HL-60 (cell line): ENCODE measurements at regions not wholly inside any gene's neighbourhood (a gene's known extent, or its start where the extent isn't known, plus 50 kb on each side); places are given as distances from the start of the nearest gene placed in this dataset.
A peak's percentile ranks its signal among the peaks of the same experiment; 100 is the strongest.

Source experiments
- DNase-seq, 2 experiments: peaks; one replicate each; pipeline ENCODE4 v3.0.0-alpha.2; 2010 to 2020; ENCODE audit warnings: low read depth in 1 of 2, low spot score in 1 of 2
- H3K27ac ChIP-seq: fragments of 250-450 bp; sonication (Bioruptor Pico); replicated peaks from 2 replicates; pipeline ENCODE4 v1.5.1; 2020; ENCODE audit warnings: mild to moderate bottlenecking, moderate library complexity
- H3K27me3 ChIP-seq: fragments of 250-450 bp; sonication (Bioruptor Pico); 2 replicates; pipeline ENCODE4 v1.5.1; 2021; ENCODE audit warnings: mild to moderate bottlenecking, moderate library complexity; ENCODE audit not compliant: insufficient read depth, poor library complexity, severe bottlenecking
- H3K4me3 ChIP-seq: replicated peaks from 2 replicates; pipeline ENCODE4 v1.5.1; 2011; ENCODE audit warnings: mild to moderate bottlenecking, control low read depth, low read length; ENCODE audit not compliant: insufficient read depth
- GABPA ChIP-seq: IDR thresholded peaks from 2 replicates; pipeline ENCODE4 v1.6.1; 2012; ENCODE audit warnings: low read depth
- POLR2AphosphoS5 ChIP-seq: IDR thresholded peaks from 2 replicates; pipeline ENCODE4 v1.6.1; 2012; ENCODE audit warnings: low read depth
- SPI1 ChIP-seq: IDR thresholded peaks from 2 replicates; pipeline ENCODE4 v1.6.1; 2012; ENCODE audit warnings: low read depth, mild to moderate bottlenecking, borderline replicate concordance
- TF ChIP-seq, protein P1 (sequence below): IDR thresholded peaks from 2 replicates; pipeline ENCODE4 v1.6.1; 2012; ENCODE audit warnings: low read depth; ENCODE audit not compliant: insufficient replicate concordance
- TF ChIP-seq, protein P2 (sequence below): IDR thresholded peaks from one replicate; pipeline ENCODE4 v1.5.1; 2011; ENCODE audit warnings: low read length, control low read depth, inconsistent platforms; ENCODE audit not compliant: insufficient read depth

DNA sequence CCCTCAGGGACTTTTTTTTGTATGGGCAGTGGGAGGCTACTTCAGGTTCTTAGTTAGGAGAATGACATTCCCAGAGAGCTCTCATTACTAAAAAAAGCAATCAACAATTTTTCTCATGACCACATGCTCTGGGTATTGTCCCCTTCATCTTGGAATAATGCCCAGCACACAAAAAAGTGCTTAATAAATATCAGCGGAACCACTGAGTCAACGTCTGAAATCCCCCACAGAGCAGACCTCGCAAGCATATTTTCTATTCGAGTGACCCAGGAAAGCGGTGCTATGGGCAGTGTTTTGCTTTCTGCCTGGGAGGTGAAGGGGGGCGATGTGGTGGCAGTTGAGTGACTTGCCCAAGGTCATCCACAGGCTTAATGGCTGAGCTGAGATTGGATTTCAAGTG lies 493.4 kb upstream of the ZMIZ1 start:
- TF ChIP-seq, protein P1, sequence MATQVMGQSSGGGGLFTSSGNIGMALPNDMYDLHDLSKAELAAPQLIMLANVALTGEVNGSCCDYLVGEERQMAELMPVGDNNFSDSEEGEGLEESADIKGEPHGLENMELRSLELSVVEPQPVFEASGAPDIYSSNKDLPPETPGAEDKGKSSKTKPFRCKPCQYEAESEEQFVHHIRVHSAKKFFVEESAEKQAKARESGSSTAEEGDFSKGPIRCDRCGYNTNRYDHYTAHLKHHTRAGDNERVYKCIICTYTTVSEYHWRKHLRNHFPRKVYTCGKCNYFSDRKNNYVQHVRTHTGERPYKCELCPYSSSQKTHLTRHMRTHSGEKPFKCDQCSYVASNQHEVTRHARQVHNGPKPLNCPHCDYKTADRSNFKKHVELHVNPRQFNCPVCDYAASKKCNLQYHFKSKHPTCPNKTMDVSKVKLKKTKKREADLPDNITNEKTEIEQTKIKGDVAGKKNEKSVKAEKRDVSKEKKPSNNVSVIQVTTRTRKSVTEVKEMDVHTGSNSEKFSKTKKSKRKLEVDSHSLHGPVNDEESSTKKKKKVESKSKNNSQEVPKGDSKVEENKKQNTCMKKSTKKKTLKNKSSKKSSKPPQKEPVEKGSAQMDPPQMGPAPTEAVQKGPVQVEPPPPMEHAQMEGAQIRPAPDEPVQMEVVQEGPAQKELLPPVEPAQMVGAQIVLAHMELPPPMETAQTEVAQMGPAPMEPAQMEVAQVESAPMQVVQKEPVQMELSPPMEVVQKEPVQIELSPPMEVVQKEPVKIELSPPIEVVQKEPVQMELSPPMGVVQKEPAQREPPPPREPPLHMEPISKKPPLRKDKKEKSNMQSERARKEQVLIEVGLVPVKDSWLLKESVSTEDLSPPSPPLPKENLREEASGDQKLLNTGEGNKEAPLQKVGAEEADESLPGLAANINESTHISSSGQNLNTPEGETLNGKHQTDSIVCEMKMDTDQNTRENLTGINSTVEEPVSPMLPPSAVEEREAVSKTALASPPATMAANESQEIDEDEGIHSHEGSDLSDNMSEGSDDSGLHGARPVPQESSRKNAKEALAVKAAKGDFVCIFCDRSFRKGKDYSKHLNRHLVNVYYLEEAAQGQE = no peak
- TF ChIP-seq GABPA (no peak), POLR2AphosphoS5 (no peak), SPI1 (no peak)
- TF ChIP-seq, protein P2, sequence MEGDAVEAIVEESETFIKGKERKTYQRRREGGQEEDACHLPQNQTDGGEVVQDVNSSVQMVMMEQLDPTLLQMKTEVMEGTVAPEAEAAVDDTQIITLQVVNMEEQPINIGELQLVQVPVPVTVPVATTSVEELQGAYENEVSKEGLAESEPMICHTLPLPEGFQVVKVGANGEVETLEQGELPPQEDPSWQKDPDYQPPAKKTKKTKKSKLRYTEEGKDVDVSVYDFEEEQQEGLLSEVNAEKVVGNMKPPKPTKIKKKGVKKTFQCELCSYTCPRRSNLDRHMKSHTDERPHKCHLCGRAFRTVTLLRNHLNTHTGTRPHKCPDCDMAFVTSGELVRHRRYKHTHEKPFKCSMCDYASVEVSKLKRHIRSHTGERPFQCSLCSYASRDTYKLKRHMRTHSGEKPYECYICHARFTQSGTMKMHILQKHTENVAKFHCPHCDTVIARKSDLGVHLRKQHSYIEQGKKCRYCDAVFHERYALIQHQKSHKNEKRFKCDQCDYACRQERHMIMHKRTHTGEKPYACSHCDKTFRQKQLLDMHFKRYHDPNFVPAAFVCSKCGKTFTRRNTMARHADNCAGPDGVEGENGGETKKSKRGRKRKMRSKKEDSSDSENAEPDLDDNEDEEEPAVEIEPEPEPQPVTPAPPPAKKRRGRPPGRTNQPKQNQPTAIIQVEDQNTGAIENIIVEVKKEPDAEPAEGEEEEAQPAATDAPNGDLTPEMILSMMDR = no peak
- Histone ChIP-seq H3K27ac (no peak overlapping the region), H3K4me3 (no peak overlapping the region), H3K27me3 (no peaks in the 10 kb centered on the region)
- no peak for DNase-seq

DNA sequence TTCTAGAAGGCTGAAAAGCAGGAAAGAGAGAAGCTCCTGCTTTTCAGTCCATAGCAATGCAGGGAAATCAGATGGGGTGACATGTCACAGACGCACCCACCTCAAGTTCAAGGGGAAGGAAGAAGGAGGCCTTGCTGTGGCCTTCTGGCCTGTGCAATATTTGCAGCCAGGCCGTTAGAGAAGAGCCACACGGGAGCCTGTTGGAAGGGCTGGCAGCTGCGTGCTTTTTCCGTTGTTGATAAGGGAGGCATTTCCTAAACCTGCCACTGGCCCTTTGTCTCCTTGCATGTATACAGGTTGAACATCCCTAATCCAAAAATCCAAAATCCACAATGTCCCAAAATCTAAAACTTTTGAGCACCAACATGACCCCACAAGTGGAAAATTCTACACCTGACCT lies 492.5 kb upstream of the ZMIZ1 start:
- Histone ChIP-seq H3K27ac (peak overlapping the region; percentile 37), H3K27me3 (no peaks in the 10 kb centered on the region), H3K4me3 (no peak overlapping the region)
- DNase-seq = peak in 1 of 2 experiments; percentile 58
- 0 out of 2 replicates have a peak, but pooled peaks have one; percentile 41 for TF ChIP-seq POLR2AphosphoS5
- TF ChIP-seq, protein P2 = no peak

DNA sequence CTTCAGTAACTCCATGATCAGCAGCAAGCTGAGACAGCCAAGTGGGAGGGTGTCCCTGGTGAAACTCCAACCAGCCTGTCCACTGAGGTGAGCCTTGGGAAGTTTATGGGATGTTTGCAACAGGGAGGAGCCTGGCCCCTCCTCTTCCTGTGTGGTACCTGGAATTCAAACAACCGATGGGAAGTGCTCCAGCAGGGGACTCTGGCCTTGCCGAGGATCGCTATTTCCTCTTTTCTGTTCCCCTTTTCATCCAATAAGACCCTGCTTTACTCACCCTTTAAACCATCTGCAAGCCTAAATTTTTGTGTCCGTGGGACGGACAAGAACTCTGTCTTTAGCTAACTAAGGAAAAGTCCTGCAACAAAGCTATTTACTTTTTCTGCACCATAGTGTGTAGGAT lies 491.1 kb upstream of the ZMIZ1 start:
- peak in 1 of 2 experiments; percentile 68 for DNase-seq
- H3K27me3 ChIP-seq = no peaks in the 10 kb centered on the region
- H3K4me3 ChIP-seq = no peak overlapping the region
- no peak overlapping the region for H3K27ac ChIP-seq
- peak; percentile 99 for TF ChIP-seq SPI1
- TF ChIP-seq POLR2AphosphoS5 = no peak

DNA sequence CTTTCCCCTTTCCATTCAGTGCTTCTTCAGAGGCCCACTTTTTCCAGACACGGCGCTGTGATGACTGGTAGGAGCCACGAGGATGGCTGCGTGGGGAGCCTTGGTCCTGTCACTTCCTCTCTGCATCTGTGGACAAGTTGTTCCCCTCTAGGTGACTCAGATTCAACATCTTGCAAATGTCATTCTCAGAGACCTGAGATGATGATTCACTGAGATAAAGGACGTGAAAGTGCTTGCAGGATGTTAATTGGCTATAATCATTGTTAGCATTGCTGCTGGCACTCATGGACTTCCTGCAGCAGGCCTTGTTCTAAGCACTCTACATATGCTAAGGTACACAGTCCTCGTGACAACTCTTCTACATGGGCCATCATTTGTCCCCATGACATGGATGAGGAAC lies 489.8 kb upstream of the ZMIZ1 start:
- H3K27ac ChIP-seq = no peak overlapping the region
- no peak overlapping the region for H3K4me3 ChIP-seq
- H3K27me3 ChIP-seq = no peaks in the 10 kb centered on the region
- no peak for TF ChIP-seq POLR2AphosphoS5
- TF ChIP-seq, protein P2 = no peak
- TF ChIP-seq SPI1 = peak; percentile 73; the same call in 1 of the 2 replicates
- peak; percentile 16 to 69 for DNase-seq

DNA sequence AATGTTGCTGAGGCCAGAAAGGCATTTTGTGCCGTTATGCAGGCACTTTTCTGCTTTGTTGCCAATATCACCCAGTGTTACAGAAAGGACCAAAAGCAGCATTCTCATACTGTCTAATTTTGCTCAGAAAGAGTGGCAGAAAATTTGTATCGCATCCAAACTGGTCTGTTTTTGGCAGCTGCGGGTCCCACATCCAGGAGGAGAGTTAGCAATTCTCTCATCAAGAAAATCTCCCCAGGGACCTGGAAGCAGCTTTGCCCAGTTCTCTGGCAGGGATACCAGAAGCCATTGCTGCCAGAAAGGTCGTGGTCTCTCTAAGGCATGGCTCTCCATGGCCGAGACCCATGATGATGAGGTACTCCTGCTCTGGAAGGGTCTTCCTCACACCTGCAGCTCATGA lies 489.2 kb upstream of the ZMIZ1 start:
- TF ChIP-seq, protein P1 = no peak
- TF ChIP-seq, protein P2 = no peak
- TF ChIP-seq SPI1 (no peak), GABPA (no peak), POLR2AphosphoS5 (no peak)
- Histone ChIP-seq H3K27ac (no peak overlapping the region), H3K27me3 (no peaks in the 10 kb centered on the region), H3K4me3 (no peak overlapping the region)
- DNase-seq = no peak
